ENCODE measurements at regions not wholly inside any gene's neighbourhood (a gene's known extent, or its start where the extent isn't known, plus 50 kb on each side); places are given as distances from the start of the nearest gene placed in this dataset.
"Not testable (repeated sequence)": the region's sequence is repeated elsewhere in the genome, so short reads cannot be mapped to it uniquely, and the experiment has no call there.

DNA sequence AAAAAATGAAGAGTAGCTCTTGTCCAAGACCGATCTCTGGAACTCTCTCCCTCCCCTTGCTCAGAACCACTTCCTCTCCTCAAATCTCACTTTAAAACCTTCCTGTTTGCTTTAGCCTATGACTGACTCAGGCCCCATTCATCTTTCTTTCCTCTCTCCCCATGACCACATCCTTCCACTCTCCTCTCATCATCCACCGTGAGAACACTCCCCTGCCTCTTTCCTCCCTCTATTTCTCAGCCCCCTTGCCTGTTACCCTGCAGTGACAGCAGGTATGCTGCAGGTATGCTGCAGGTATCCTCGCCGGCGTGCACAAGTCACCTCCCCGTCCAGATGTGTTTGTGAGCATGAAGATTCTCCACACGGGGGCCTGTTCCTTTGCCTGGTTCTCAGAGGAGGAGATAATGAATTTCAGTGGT lies 505.3 kb downstream of the CCDC171 start:
- H3K27me3 ChIP-seq (ENCODE audit: control insufficient read depth, insufficient read depth, low read length): no peaks in the 10 kb centered on the region
- H3K36me3 ChIP-seq (ENCODE audit: insufficient read depth, low read length): no peaks in the 10 kb centered on the region
- peak overlapping the region; percentile 54 for H3K9ac ChIP-seq (ENCODE audit: low read depth, low read length)
- peak overlapping the region; percentile 14 for H3K4me2 ChIP-seq (ENCODE audit: low read length)
- peaks cover 31% of the 10 kb centered on the region for H3K4me1 ChIP-seq (ENCODE audit: control insufficient read depth, insufficient read depth, low read length)
- no peaks in the 10 kb centered on the region for H3K9me3 ChIP-seq (replicated peaks; ENCODE audit: low read length)
- no peak overlapping the region for H3K4me3 ChIP-seq (ENCODE audit: low read length)

DNA sequence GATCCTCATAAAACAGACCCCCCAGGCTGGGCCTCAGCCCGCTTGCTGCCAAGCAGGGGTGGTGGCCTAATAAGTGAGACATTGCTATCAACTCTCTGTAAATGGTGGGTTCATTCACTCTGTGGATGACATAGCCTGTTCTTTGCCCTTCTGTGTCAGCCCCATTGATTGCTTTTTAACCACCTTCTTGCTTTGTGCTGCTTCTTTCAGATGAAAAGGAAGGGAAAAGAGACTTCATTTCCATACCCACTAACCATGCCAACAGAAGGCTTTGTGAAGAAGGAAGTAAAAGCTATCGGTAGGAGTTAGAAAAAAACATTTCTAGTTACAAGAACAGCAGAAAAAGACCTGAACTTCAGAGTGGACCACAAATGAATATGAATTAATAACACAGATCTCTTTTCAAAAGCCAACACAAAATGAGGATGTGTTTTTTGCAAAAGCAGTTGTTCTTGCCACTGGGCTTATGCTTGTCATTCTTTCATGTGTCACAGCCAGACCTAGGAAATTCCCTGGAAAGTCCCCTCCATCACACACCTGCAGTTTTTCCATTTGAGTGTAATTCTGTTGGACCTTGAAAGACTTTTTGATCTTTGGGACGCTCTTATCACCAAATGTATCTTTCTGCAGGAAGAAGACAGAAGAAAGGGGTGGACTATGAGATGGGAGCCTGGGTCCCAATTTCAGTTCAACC lies 507.7 kb downstream of the CCDC171 start:
- no peak overlapping the region for H3K9ac ChIP-seq (ENCODE audit: low read depth, low read length)
- H3K9me3 ChIP-seq (replicated peaks; ENCODE audit: low read length): no peaks in the 10 kb centered on the region
- no peaks in the 10 kb centered on the region for H3K36me3 ChIP-seq (ENCODE audit: insufficient read depth, low read length)
- H3K4me2 ChIP-seq (ENCODE audit: low read length): no peak overlapping the region
- peaks cover 41% of the 10 kb centered on the region for H3K4me1 ChIP-seq (ENCODE audit: control insufficient read depth, insufficient read depth, low read length)
- H3K4me3 ChIP-seq (ENCODE audit: low read length): no peak overlapping the region
- no peaks in the 10 kb centered on the region for H3K27me3 ChIP-seq (ENCODE audit: control insufficient read depth, insufficient read depth, low read length)

DNA sequence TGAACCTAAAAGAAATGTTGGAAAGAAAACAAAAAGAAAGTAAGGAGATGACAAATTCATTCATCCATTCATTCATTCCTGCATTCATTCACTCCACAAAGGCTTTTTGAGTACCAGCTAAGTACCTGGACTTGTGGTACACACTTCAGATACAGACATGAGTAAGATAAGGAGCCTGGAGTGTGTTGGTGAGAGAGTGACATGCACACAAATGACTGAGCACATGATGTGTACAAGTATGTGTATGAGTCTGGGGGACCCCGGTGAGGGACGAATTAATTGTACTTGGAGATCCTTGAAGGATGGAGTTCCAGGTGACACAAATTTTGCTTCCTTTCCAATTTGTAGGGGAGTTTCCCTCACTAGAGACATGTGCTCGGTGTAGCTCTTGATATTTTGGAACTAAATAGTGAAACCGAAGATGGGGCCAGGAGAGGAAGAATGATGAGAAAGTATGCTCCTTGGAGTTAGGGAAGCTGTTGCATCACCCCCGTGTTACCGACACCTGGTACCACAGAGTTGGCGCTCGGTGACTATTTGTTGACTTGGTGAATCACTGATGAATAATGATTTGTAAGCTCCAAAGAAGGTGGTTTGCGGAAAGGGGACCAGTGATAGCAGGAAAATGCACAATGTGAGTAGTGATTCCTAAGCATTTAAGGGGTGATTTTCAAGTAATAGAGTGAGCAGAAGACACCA lies 509.8 kb downstream of the CCDC171 start:
- Histone ChIP-seq H3K36me3 (ENCODE audit: insufficient read depth, low read length) (no peaks in the 10 kb centered on the region), H3K9ac (ENCODE audit: low read depth, low read length) (peak overlapping the region; percentile 28), H3K4me3 (ENCODE audit: low read length) (peak overlapping the region; percentile 33), H3K4me2 (ENCODE audit: low read length) (peak overlapping the region; percentile 51), H3K4me1 (ENCODE audit: control insufficient read depth, insufficient read depth, low read length) (peaks cover 31% of the 10 kb centered on the region), H3K27me3 (ENCODE audit: control insufficient read depth, insufficient read depth, low read length) (no peaks in the 10 kb centered on the region), H3K9me3 (replicated peaks; ENCODE audit: low read length) (no peaks in the 10 kb centered on the region)

DNA sequence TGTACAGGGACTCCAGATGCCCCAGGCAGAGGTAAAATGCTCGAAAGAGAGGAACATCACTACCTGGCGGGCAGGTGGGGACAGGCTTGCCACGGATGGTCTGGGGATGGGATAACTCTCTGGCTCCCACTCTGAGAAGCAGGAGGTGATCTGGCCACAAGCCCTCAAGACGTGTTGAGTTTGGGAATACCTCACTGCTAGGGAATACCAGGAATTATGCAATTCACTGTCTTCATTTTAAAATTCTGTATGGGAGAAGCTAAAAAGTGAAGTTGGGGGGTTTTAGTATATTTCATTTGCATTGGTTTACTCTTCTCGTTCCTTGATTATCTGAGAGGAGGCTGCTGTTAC lies 510.4 kb downstream of the CCDC171 start:
- Histone ChIP-seq H3K36me3 (ENCODE audit: insufficient read depth, low read length) (no peaks in the 10 kb centered on the region), H3K27me3 (ENCODE audit: control insufficient read depth, insufficient read depth, low read length) (no peaks in the 10 kb centered on the region), H3K4me3 (ENCODE audit: low read length) (peak overlapping the region; percentile 33), H3K4me1 (ENCODE audit: control insufficient read depth, insufficient read depth, low read length) (peaks cover 28% of the 10 kb centered on the region), H3K4me2 (ENCODE audit: low read length) (peak overlapping the region; percentile 51), H3K9ac (ENCODE audit: low read depth, low read length) (peak overlapping the region; percentile 28), H3K9me3 (replicated peaks; ENCODE audit: low read length) (no peaks in the 10 kb centered on the region)

DNA sequence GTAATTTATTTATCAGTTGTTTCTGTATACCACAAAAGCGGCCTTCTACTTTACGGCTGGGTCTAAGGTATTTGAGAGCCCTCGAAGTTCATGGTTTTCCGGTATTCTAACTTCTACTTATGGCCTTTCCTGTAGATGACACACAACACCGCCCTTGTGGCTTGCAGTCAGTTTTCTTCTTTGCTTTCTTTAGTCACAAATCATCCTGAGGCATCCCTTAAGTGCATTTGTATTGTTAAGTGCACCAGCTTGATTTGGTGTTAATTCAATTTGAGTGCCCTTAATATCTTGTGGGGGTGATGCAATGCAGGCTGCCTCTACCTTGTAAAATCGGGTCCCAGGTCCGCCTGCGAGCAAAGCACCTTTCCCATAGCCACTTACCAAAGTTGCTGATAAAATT lies 511.9 kb downstream of the CCDC171 start:
- no peaks in the 10 kb centered on the region for H3K9me3 ChIP-seq (replicated peaks; ENCODE audit: low read length)
- H3K27me3 ChIP-seq (ENCODE audit: control insufficient read depth, insufficient read depth, low read length): no peaks in the 10 kb centered on the region
- no peak overlapping the region for H3K9ac ChIP-seq (ENCODE audit: low read depth, low read length)
- no peak overlapping the region for H3K4me3 ChIP-seq (ENCODE audit: low read length)
- H3K4me1 ChIP-seq (ENCODE audit: control insufficient read depth, insufficient read depth, low read length): peaks cover 26% of the 10 kb centered on the region
- H3K36me3 ChIP-seq (ENCODE audit: insufficient read depth, low read length): no peaks in the 10 kb centered on the region
- H3K4me2 ChIP-seq (ENCODE audit: low read length): no peak overlapping the region

DNA sequence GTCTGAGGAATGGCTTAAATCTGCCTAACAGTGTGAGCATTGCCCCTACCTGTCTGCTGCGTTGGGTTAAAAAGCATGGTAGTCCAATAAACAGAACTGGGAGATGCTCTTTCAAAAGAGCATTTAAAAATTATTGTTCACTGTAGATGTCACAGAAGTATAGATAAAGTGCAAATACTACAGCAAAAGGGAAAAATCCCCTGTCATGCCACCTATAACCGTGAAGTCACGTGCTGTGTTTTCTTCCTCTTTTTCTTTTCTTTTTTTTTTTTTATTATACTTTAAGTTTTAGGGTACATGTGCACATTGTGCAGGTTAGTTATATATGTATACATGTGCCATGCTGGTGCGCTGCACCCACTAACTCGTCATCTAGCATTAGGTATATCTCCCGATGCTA lies 513.4 kb downstream of the CCDC171 start:
- not testable (repeated sequence) for H3K27me3 ChIP-seq (ENCODE audit: control insufficient read depth, insufficient read depth, low read length); H3K4me3 ChIP-seq (ENCODE audit: low read length); H3K4me2 ChIP-seq (ENCODE audit: low read length); H3K36me3 ChIP-seq (ENCODE audit: insufficient read depth, low read length); H3K9me3 ChIP-seq (replicated peaks; ENCODE audit: low read length); H3K9ac ChIP-seq (ENCODE audit: low read depth, low read length)
- H3K4me1 ChIP-seq (ENCODE audit: control insufficient read depth, insufficient read depth, low read length): peaks cover 33% of the 10 kb centered on the region

DNA sequence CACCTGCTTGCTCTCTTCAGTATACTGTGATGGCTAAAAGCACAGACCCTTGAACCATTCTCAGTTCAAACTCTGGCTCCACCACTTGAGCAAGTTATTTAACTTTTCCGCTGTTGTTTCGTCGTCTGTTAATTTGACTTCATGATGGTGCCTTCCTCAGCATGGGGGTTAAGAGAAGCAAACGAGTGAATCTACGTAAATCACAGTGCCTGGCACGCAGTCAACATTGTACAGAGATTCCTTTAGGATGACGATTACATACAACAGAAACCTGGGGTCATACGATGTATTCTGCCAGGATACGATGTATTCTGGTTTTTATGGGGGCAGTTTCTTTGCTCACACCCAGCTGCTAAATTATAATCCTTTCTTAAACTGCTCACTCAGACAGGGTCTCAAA lies 515.6 kb downstream of the CCDC171 start:
- no peaks in the 10 kb centered on the region for H3K9me3 ChIP-seq (replicated peaks; ENCODE audit: low read length)
- peaks cover 19% of the 10 kb centered on the region for H3K4me1 ChIP-seq (ENCODE audit: control insufficient read depth, insufficient read depth, low read length)
- H3K4me3 ChIP-seq (ENCODE audit: low read length): no peak overlapping the region
- no peaks in the 10 kb centered on the region for H3K27me3 ChIP-seq (ENCODE audit: control insufficient read depth, insufficient read depth, low read length)
- H3K36me3 ChIP-seq (ENCODE audit: insufficient read depth, low read length): no peaks in the 10 kb centered on the region
- no peak overlapping the region for H3K4me2 ChIP-seq (ENCODE audit: low read length)
- H3K9ac ChIP-seq (ENCODE audit: low read depth, low read length): no peak overlapping the region

DNA sequence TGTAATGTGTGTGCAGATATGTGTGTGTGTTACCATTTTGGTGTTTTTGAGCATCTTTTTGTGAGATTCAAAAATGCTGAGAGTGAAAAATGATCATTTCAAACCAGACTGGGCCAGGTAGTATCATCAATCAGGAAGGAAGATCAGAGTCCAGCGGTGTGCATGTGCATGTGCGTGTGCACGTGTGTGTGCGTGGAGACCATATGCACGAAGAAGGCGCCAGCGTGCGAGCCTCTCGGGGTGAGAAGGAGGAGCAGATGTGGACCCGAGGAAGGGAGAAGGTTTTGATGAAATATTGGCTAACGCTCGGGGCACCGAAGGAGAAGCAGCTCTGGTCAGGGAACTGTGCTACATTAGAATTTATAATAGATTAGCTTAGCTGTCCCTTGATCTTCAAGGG lies 516.4 kb downstream of the CCDC171 start:
- no peak overlapping the region for H3K4me3 ChIP-seq (ENCODE audit: low read length)
- H3K9me3 ChIP-seq (replicated peaks; ENCODE audit: low read length): no peaks in the 10 kb centered on the region
- H3K9ac ChIP-seq (ENCODE audit: low read depth, low read length): no peak overlapping the region
- H3K4me2 ChIP-seq (ENCODE audit: low read length): no peak overlapping the region
- no peaks in the 10 kb centered on the region for H3K27me3 ChIP-seq (ENCODE audit: control insufficient read depth, insufficient read depth, low read length)
- no peaks in the 10 kb centered on the region for H3K36me3 ChIP-seq (ENCODE audit: insufficient read depth, low read length)
- peaks cover 13% of the 10 kb centered on the region for H3K4me1 ChIP-seq (ENCODE audit: control insufficient read depth, insufficient read depth, low read length)

DNA sequence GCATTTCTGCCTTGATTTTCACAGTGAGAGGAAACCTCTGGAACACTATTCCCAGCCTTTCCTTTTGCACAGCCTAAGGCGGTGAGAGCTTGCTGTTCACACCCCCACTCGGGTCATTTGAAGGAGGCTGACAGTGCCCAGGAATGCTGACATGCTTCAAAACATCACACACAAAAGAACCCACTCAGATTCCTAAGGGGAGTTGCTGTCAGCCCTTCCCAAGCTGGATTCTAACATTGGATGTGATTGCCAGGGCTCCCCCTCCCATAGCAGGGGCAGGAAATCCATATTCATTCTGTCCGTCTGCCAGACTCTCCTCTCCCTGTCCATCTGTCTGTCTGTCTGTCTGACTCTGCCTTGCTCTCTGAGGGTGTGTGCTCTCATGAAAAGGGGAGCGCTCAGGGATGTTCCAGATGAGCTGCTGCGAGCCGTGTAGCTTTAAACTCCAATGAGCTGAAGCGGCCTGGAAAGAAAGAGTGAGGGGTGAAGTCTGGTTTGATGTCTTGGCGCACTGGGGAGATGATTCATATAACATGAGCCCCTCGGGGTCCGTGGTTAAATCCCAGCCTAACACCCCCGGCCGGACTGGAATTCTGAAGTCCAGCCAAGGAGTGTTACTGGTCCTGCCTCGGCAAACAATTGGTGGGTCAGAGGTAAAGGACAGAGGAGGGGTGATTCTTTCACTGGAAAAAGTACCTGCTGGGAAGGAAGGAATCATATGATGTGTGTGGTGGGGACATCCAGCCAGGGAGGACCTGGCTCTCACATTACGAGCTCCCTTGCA lies 517.0 kb downstream of the CCDC171 start:
- Histone ChIP-seq H3K4me2 (ENCODE audit: low read length) (no peak overlapping the region), H3K36me3 (ENCODE audit: insufficient read depth, low read length) (no peaks in the 10 kb centered on the region), H3K9ac (ENCODE audit: low read depth, low read length) (peak overlapping the region; percentile 2), H3K4me3 (ENCODE audit: low read length) (no peak overlapping the region), H3K27me3 (ENCODE audit: control insufficient read depth, insufficient read depth, low read length) (no peaks in the 10 kb centered on the region), H3K4me1 (ENCODE audit: control insufficient read depth, insufficient read depth, low read length) (peaks cover 16% of the 10 kb centered on the region), H3K9me3 (replicated peaks; ENCODE audit: low read length) (no peaks in the 10 kb centered on the region)

DNA sequence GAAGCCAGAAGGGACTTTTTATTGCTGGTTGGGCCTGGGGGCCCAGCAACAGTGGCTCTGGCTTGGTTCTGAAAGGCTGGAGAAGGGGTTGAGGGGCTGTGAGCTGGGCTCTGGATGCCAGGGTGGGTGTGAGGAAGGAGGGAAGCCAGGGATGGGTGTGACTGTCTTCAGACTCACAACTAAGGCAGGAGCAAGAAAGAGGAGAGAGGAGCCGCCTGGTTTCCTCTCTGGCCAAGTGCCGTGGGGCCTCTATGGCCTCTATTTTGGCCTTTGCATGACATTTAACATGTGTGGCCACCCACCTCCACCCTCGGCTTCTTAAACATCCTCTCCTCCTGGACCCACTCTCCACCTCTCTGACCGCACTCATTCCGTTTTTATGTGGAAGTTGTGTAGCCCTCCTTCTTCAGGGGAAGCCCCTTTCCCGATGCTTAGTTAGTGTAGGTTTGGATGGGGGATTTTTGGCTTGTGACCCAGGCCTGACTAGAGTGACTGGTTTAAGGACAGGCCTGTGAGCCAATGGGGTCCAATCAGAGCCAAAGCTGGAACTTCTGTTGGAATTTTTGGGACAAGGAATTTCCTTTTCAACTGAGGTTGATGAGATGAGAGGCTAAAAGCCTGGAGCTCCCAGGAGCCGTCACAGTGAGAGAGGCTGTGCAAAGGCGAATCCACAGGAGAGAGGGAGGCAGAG lies 517.8 kb downstream of the CCDC171 start:
- no peaks in the 10 kb centered on the region for H3K36me3 ChIP-seq (ENCODE audit: insufficient read depth, low read length)
- H3K27me3 ChIP-seq (ENCODE audit: control insufficient read depth, insufficient read depth, low read length): no peaks in the 10 kb centered on the region
- H3K4me3 ChIP-seq (ENCODE audit: low read length): no peak overlapping the region
- H3K9ac ChIP-seq (ENCODE audit: low read depth, low read length): no peak overlapping the region
- H3K4me1 ChIP-seq (ENCODE audit: control insufficient read depth, insufficient read depth, low read length): peaks cover 24% of the 10 kb centered on the region
- H3K4me2 ChIP-seq (ENCODE audit: low read length): no peak overlapping the region
- no peaks in the 10 kb centered on the region for H3K9me3 ChIP-seq (replicated peaks; ENCODE audit: low read length)

DNA sequence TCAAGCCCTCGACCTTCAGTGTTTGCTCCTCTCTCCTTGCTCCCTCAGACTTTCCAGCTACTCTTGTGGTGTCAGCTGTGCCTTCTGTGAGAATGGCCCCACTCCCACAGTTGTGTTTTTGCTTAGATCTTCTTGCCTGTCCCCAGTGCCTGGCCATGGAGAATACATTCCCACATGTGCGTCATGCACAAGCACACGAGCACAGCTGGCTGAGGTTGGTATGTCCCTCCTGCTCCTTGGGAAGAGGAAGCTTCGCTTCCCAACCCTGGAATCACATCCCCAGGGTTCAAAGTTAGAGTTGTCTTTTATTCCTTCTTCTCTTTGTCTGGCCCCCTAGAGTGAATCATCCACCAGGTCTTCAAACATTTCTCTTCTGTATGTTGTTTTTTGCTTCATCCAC lies 518.6 kb downstream of the CCDC171 start:
- Histone ChIP-seq H3K27me3 (ENCODE audit: control insufficient read depth, insufficient read depth, low read length) (no peaks in the 10 kb centered on the region), H3K4me3 (ENCODE audit: low read length) (no peak overlapping the region), H3K36me3 (ENCODE audit: insufficient read depth, low read length) (no peaks in the 10 kb centered on the region), H3K9ac (ENCODE audit: low read depth, low read length) (no peak overlapping the region), H3K4me1 (ENCODE audit: control insufficient read depth, insufficient read depth, low read length) (peaks cover 28% of the 10 kb centered on the region), H3K9me3 (replicated peaks; ENCODE audit: low read length) (no peaks in the 10 kb centered on the region), H3K4me2 (ENCODE audit: low read length) (no peak overlapping the region)
